IPS-NIHi7 (cell line): ENCODE measurements at regions not wholly inside any gene's neighbourhood (a gene's known extent, or its start where the extent isn't known, plus 50 kb on each side); places are given as distances from the start of the nearest gene placed in this dataset.

Source experiments
- DNase-seq: peaks from one replicate; pipeline ENCODE4 v3.0.0; 2012; ENCODE audit warnings: mixed read lengths; ENCODE audit errors: extremely low spot score

DNA sequence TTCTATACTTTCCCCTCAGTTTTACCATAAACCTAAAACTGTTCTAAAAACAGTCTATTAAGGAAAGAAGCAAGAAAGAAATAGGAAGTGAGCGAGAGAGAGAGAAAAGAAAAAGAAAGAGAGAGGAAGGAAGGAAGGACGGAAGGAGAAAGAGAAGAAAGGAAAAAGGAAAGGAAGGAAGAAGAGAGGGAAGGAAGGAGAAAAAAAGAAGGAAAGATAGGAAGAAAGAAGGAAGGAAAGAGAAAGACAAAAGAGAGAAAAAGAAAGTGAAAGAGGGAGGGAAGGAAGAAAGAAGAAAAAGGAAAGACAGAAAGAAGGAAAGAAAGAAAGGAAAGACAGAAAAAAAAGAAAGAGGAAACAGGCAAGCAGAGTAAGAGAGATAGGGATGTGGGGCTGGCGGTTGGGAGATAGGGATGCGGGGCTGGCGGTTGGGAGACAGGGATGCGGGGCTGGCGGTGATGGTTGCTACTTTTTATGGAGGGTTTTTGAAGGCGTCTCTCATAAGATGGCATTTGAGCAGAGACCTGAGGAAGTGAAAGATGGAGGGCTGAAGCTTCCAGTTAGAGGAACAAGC is 70.4 kb upstream of the IRF2BP2 start:
- no peak for DNase-seq

DNA sequence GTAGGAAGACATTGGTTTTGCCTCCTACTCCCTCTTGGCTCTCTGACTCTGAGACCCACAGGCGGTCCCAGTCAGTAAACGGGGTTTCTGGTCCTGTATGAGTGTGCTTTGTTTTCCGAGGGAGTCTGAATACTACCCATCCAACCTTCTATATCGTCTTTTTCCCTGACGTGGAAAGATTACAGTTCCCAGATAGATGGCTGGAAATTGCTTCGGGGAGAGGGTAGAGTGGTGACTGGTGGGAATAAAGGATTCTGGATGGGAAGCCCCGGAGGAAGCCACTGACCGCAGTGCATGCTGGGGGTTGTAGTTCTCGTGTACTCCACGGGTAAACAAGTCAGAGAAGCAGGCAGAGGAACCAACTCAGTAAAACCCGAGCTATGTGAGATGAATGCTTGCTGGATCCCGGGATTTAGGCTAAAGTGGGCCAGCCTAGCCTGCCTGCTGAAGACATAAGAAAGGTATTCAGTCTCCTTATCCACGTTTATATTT is 66.2 kb upstream of the IRF2BP2 start:
- peak; percentile 90 for DNase-seq

DNA sequence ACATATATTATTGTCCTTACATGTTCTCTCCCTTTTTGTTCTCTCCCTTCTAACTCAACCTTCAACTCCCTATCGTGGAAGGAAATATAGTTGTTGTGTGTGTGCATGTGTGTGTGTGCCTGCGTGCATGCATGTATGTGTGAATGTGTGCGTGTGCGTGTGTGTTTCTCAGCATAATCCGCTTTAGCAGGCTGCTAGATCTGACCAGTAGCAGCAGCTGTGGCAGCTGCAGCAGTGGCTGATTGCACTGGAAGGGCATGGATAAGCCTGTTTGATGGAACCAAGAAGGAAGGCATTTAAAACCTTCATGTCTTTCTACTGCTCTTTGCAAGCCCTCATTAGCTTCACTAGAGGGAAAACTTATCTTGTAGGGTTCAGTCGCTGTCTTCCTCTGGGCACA is 65.6 kb upstream of the IRF2BP2 start:
- no peak for DNase-seq

DNA sequence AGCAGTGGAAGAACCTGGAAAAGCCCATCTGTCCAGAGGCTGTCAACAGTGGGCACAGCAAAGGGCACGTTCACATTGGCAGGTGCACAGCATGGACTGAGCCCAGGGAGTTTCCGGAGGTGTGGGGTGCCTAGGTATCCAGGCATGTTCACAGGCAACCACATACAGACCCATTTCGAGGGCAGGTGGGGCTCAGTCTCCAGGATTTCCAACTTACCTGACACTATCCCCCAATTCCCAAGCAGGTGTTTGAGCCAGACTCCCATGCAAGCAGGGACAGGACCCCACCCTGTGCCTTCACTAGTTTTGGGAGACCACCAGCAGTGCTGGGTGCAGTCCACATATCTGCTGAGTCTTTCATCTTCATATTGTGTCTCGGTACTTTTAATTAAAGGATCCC is 65.0 kb upstream of the IRF2BP2 start:
- no peak for DNase-seq

DNA sequence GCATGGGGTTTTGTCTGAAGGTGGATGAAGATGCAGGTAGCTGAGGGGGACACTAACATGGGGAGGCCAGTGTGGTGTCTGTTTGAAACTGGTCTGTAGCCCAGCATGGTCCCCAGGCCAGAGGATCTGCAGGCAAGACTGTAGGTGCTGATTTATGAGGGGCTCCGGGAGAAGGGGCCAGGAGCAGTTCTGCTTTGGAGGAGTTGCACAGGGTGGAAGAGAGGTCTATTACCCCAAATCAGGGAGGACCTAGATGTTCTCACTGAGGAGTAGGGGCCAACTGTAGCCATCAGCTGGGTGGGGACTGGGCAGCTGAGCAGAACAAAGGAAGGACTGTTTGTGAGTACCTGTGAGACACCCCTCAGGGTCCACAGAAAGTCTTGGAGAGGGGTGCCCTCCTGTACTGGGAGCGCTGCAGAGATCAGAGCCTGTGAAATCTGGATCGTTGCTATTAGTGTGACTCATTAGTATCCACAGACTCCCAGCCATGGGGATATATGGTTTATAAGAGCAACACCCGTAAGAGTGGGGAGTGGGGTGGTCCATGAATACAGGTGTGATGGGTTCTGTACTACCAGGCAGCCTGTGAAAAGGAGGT is 64.3 kb upstream of the IRF2BP2 start:
- no peak for DNase-seq

DNA sequence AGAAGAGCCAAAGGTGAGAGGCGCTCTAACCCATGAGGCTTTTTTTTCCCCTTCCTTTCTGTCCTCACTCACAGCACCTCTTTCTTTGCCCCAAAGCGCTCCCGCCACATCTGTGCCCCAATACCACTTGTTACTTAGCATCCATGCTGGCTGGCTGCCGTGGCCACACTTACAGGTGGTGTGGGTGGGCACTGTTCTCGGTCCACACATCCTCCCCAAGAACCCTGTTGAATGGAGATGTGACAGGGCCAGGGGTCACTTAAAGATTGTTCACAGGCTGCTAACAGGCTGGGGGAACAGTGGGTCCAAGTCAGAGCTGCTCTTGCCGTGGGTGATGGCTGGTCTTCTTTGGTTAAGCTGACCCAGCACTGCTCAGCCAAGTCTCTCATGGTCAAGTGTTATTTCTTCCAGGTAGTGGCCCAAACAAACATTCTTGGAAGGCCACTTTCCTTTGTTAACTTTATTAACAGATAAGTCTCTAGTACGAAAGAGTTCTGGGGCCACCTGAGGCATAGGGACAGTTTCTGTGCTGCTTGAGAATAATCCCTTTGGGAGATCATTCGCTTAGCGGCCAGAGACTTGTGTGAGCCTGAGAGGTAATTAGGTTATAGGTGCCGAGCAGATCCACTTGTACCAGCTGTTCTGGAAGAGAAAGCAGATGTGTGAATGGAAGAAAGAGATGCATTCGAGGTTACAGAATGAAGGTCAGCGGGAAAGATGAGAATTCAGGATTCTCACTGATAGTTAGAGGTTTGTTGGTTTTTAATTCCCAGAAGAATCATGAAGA is 62.6 kb upstream of the IRF2BP2 start:
- no peak for DNase-seq

DNA sequence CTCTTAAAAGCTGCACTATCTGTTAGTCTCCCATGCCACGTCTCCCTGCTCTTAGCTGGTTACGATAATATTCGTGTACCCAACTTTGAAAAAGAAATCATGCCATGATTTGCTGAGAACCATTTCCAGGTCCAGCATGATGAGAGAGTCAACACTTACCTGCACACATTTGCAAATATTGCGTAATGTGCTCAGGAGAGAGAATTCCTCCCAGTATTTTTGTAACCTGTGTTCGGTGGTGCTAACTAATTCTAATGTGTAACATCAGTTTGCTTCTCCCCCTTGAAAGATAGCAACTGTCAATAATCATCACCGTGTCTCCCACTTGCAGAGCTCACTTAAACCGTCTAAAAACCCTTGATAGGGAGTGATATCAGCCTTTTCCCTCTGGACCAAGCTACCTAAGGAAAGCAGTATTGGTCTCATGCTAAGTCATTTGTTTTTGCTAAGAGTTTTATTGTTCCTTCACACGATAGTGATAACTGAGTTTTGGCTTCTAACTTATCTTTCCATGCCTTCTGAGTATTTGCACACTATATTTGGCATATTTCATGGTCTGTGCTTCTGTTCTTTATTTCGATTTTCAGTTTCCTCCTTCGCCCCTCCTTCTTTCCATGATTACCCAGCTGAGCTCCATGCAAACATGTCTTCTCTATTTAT is 61.1 kb upstream of the IRF2BP2 start:
- DNase-seq, result no peak

DNA sequence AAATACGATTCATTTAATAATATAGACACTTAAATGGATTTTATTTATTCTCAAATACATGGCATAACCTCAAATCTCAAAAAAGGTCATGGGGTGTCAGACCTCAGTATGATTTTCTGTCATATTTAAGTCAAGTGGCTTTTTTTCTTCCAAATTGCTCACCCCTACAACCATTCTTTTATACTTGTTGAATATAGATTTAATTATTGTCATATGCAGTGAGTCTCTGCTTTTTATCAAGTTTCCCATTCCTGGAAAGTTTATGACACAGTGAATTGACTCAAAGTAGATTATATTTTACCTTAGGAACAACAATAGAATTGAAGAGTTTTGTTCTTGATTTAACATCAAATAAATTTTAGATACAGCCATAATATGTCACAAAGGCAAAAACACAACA is 59.5 kb upstream of the IRF2BP2 start:
- DNase-seq, result no peak

DNA sequence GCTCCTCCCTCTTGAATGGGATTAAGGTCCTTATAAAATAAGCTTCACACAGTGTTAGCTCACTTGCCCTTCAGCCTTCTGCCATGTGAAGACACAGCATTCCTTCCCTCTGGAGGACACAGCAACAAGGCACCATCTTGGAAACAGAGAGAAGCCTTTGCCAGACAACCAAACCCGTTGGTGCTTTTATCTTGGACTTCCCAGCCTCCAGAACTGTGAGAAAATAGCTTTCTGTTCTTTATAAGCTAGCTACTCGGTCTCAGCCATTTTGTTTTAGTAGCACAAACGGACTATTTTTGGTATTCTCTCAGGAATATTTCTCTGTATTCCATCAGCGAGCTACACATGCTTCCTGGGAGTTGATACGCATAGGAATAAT is 58.6 kb upstream of the IRF2BP2 start:
- no peak for DNase-seq

DNA sequence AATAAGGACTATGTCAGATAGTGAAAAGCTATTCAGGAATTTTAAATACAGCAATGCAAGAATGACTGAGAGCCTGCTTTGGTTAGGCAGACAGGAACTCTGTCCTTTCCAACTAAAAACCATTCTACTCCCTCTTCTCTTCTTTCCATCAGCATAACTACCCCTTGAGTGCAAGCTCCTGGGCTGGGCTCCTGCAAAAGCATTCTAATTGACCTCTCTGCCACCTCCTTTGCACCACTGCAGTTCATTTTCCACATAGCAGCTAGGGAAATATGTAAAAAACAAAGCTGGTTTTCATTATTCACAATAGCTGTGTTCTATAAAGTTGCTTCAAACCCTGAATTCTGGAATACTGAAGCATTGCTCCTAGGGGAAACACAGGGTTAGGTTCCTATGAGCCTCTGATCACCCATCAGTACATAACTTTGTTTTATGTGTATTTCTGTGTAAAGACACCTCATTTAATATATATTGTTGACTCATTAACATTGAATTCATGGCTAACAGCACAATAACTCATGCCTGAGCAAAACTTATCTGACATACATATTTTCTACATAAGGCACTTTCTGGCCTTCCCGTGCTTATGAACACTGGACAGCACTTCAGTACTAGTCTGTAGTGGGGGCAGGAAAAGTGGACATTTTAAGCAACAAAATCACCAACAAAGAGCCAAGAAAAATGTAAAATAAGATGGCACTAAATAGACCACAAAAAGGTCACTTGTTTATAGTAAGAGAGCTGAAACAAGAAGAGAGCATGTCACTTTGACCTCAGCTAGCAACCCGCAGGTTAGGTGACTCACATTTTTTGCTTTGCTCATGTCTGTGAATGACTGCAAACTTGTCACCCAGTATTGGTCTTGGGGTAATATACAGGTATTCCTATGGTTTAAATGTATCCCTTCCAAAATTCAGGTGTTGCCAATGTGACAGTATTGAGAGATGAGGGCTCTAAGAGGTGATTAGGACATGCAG is 57.9 kb upstream of the IRF2BP2 start:
- DNase-seq, result no peak

DNA sequence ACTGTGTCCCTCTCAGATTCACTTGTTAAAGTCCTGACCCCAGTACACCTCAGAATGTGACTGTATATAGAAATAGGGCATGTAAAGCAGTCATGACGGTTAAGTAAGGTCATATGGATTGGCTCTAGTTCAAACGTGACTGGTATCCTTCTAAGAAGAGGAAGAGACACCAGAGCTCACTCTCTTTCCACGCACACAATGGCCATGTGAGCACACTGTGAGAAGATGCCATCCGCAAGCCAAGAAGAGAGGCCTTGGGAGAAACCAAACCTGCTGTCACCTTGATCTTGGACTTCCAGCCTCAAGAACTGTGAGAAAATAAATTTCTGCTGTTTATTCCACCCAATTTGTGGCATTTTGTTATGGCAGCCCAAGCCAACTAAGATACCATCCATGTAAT is 56.8 kb upstream of the IRF2BP2 start:
- no peak for DNase-seq

DNA sequence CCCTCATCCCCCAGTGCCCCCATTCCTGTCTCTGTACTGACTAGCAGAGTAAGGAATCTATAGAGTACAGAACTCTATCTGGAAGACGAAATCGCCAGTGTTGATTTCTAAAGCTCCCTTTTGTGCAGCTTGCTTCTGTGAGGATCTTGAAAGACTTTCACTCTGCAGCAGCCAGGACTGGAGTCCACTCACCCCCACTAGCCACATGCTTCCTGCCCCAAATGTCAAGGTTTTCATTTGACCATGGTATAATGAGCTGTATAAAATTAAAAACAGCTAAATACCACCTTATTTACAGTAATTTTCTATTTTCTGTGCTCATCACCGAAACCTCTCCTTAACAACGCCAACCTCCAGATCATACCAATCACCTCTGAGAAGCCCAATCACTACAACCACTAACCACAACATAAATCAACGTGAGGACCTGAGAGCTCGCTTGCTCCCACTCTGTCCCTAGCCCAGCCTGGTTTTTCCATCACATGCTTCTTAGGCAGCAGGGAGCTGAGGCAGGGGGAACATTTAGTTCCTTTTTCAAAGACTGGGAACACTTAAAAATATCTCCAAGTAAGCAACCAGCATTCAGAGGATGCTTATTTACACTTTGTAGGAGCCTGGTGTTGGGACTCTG is 56.1 kb upstream of the IRF2BP2 start:
- DNase-seq, result no peak

DNA sequence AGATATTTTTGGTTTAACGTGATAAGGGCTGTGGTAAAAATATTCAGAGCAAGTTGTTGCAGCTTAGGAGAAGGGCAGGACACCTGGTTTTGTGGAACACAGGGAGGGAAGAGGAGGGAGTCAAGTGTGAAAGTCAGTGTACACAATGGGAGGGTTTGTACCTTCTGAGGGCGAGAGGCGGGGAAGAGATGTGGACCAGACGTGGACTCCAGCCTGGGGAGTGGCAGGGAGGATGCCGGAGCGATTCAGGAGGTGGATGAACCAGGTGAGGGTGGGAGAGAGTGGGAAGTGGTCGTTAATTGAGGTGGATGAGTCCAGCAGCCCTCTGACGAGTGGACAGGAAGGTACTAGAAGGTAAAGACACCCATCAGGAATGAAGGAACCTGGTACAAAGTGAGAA is 52.2 kb upstream of the IRF2BP2 start:
- no peak for DNase-seq

DNA sequence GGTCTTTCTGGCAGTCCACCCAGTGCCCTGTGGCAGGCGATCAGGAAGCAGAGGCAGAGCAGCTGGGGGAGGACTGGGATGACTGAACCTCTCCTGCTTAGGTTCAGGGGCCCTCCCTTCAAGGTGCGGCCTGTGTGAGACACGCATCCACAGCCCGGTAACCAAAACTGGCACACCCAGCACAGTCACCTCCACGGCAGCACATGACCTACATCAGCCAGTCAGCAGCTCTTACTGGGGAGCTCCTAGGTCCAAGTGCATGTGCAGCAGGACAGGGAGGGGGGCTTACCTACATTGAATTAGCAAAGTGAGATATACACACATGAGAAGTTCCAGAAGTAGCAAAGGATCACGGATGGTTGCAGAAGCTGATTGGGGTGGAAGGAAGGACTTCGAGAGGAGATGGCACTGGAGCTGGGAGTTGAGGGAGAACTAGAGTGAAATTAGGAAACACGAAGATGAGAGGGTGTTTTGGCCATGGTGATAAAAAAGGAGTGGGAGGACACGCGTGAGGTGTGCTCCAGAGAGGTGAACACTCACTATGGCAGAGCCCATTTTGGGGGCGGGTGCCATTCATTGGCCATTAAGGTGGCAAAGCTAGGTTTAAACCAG is 51.4 kb upstream of the IRF2BP2 start:
- DNase-seq, result no peak

DNA sequence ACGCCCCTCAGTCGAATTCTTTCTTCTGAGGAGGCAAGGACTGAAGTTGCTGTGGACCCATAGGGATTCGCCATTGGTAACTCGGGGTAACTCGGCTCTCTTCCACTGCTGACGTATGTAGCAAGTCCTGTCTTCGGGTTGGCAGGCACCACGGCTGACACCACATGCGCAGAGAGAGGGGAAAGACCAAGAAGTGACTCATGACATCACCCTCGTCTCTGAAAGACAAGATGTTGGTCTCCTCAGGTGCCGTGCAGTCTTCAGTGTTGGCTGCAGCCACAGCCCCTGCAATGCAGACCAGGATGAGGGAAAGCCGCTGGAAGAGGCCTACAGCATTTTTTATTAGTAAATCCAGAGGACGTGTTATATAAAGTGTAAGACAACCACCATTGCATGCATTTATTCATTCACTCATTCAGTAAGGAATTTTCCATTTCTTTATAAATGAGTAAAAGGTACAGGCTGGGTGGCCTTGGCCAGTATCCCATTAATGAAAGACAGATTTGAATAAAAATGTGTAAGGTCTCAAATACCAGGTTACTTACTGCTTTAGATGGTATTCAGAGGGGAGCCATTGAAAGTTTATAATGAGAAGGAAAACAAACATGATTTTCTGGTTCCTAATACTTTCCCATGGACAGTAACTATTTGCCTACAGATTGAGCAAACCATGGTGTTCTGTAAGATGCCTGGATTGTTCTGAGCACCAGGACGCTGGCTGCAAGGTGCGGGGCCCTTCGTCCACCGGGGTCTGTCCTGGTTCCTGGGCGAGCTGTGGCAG is 50.7 kb upstream of the IRF2BP2 start:
- no peak for DNase-seq
